ENCODE measurements at regions not wholly inside any gene's neighbourhood (a gene's known extent, or its start where the extent isn't known, plus 50 kb on each side); places are given as distances from the start of the nearest gene placed in this dataset.

DNA sequence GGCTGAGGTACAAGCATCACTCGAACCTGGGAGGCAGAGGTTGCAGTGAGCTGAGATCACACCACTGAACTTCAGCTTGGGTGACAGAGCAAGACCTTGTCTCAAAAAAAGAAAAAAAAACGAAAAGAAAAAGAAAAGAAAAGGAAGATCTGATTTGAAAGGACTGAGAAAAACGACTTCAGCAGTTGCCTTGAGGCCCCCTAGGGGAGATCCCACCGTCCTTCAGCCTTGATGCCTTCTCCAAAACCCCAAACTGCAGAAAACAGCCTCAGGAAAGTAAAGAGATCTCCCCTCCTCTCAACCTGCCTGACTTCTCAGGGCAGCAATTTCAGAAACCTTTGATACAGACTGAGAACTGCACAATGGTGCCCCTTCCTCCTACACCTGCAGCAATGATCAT is 50.9 kb upstream of the BCAR3 start:
- no peak for DNase-seq
- no peak overlapping the region for H3K27ac Mint-ChIP-seq
- peaks cover 6% of the 10 kb centered on the region for H3K9me3 Mint-ChIP-seq
- peaks cover 57% of the 10 kb centered on the region for H3K4me1 Mint-ChIP-seq
- no peak overlapping the region for H3K4me3 Mint-ChIP-seq
- peak; percentile 36 for TF ChIP-seq CTCF (IDR thresholded peaks at IDR 0.05)
- H3K27me3 Mint-ChIP-seq (ENCODE audit: low read depth, poor library complexity), result peaks cover 3% of the 10 kb centered on the region
- peaks cover 5% of the 10 kb centered on the region for H3K36me3 Mint-ChIP-seq (ENCODE audit: low read depth)
